Inflammatory macrophage treated with lipopolysaccharide for 4 hours (primary cell): ENCODE measurements at regions not wholly inside any gene's neighbourhood (a gene's known extent, or its start where the extent isn't known, plus 50 kb on each side); places are given as distances from the start of the nearest gene placed in this dataset.

ENCODE experiments used
- DNase-seq: peaks from one replicate; pipeline ENCODE4 v3.0.0-alpha.2; 2020

DNA sequence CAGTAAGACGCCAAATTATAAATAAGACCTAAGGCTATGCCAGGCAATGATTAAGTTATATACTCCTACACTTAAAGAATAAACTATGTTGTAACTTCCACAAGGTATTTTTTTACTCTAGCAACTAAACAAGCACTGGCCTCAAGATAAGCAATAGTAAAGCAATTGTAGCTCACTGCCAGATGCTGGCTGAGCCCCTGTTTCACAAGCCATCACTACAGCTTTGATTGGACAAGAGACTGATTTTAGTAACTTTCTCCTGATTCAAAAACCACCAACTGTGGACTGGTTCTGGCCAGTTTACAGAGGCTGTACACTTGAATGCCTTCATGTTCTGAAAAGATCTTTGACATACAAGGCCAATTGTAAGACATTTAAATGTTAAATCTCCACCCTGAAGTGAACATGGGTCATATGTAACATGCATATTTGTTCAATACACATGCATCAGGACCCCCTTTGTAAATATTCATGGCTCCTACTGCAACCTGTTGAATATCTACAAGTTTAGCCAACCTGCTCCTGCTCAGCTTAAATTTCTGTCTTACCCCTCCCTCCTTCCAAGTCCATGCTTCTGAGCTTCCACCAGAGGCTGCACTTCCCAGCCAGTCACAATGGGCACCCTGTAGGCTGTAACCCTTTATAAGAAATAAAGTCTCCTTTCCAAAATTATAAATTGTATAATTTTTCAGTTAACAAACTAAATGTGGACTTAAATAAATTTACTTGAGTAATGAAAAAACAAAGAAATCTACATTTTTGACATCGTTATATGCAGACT lies 423.6 kb downstream of the ANKRD50 start:
- no peak for DNase-seq

DNA sequence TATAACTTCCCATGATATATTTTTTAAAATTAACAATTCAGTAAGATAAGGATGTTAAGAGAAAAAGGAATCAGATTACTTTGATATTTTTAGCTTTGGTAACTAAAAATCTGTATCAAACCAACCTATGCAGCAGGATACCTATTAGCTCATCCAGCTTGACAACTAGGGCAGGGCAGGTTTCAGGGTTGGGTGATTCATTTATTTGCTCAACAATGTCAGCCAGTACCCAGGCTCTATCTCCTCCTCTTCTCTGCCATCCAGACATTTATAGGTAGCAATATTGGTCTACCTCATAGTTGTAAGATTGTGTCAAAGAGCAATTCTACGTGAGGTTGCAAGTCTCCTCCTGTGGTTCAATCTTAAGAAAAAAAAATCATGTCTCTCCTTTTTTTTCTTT lies 421.9 kb downstream of the ANKRD50 start:
- no peak for DNase-seq

DNA sequence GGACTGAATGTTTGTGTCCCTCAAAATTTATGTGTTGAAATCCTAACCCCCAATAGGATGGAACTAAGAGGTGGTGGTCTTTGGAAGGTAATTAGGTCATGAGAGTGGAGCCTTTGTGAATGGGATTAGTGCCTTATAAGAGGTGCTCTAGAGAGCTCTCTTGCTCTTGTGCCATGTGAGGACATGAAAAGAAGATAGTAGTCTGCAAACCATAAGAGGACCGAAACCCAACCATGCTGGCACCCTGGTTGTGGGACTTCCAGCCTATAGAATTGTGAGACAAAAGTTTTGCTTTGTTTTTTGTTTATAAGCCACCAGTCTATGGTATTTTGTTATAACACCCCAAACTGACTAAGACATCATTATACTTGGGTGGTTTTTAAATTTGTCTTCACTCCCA lies 417.1 kb downstream of the ANKRD50 start:
- DNase-seq: no peak

DNA sequence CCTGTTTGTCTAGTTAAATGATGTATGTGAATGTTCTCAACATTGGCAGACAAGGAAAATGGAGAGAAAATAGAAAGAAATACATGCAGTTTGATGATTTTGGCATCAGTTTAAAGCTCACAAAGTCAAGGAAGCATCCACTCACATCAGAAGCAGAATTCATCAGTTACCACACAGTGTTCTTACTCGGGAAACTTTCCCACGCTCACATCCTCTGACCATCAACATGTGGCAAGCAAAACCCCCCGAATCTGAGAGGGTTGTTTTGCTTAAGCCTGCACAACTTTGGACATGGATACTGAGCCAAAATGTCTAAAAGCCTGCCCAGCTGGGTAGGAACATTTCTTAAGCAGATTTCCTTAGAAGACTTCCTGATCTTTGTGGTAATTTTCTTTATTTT lies 407.6 kb downstream of the ANKRD50 start:
- no peak for DNase-seq

DNA sequence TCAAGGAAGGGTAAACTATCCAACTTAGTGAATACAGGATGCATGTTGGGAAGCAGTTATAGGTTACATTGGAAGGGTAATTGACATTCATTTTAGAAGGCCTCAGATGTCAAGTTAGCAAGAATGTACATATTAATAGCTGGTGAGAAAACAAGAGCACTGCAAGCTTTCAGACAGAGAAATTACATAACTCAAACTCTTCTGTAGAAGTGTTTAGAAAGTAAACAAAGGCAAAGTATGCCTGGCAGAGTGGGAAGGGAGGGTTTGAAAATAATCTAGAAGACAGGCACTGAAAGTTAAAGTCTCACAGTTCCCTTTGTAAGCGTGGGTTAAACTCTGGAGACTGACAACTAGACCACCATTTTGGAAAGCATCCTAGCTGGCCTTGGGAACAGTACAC lies 406.2 kb downstream of the ANKRD50 start:
- DNase-seq: no peak

DNA sequence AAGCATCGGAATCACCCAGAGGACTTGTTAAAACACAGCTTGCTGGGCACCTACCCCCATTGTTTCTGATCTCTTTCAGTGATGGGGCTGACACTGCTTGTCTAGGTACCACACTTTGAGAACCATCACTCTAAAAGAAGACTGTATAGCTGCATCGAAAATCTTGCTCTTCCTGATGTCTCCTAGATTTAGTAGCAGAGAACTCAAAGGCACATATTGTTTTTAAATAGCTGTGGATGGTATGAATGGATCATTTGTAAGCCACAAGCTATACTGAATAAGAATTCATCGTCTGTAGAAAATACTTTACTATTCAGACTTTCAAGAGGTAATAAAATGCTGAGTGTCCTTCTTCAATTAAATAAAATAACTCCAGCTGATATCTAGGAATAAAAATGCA lies 405.4 kb downstream of the ANKRD50 start:
- DNase-seq: no peak

DNA sequence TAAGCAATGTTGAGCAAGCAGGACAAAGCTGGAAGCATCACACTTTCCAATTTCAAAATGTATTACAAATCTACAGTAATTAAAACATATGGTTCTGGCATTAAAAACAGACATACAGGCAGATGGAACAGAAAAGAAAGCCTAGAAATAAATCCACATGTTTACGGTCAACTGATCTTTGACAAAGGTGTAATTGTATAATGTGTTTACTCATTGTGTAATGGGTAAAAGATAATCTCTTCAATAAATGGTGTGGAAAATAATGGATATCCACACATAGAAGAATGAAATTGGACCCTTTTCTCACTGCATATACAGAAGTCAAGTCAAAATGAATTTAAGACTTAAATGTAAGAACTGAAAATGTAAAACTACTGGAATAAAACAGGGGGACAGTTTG lies 394.2 kb downstream of the ANKRD50 start:
- no peak for DNase-seq

DNA sequence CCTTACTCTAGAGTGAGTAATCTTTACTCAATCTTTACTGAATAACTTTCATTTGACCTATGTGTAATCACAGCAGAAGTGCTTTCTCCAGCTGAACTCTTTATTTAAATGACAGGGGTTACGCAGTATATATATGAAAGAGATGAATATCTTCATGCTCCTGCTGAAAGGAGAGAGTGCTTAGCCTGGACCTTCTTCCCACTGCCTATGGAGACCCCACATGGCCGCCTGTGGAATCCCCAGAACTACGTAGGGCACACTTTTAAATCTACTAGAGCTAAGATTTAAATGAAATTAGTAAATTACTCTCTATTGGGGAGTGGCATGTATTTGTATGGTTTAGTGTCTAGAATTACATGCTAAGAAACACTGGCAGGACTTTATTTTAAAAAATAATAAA lies 391.2 kb downstream of the ANKRD50 start:
- DNase-seq: no peak

DNA sequence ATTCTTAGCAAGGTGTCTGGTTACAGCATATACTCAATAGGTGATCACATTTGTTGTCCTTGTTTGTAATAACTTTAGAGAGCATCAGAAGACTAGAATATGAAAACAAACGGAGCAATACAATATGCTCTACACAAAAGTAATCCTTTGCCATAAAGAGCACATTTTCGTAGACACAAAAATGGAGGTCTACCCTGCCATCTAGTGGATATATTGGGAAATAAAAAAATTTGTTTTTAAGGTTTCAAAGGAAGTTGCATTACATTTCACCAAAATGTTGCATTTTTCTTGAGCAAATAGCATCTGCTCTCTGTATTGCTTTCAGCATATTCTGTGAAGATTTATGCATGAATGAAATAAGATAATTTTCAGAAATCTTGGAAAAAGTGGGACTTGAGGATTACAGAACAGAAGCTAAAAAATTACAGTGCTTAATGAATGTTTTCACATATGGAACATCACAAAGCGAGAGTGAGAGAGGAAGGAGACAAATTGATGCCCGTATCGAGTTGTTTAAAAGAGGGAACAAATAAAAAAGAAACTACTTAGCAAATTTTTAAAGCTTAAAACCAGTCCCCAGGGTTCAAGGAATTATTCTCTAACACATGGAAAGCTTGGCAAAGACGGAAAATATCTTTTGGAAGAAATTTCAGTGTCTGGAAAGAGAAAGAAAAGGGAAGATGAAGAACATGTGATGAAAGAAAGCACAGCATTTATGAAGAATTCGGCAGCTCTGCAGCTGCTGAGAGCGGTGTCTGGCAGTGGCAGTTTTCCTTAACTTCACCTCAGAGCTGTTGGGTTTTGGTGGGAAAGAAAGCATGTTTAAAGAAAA lies 390.1 kb downstream of the ANKRD50 start:
- peak; percentile 23 for DNase-seq

DNA sequence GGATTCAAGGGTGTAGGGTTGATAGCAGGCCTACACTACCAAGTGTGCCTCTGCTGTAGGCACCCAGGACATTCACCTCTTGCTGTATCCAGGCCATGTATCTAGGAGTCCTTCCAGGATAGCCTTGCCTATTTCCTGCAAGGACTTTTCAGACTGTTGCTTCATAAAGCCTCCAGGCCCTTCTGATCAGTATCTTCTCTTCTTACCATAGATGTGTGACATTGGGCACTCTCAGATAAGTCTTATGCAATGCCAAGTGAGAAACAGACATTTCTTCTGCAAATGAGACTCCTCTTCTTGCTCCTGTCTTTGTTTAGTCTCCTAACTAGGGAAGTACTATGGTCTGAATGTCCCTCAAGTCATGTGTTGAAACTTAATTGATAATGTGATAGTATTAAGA lies 386.8 kb downstream of the ANKRD50 start:
- no peak for DNase-seq

DNA sequence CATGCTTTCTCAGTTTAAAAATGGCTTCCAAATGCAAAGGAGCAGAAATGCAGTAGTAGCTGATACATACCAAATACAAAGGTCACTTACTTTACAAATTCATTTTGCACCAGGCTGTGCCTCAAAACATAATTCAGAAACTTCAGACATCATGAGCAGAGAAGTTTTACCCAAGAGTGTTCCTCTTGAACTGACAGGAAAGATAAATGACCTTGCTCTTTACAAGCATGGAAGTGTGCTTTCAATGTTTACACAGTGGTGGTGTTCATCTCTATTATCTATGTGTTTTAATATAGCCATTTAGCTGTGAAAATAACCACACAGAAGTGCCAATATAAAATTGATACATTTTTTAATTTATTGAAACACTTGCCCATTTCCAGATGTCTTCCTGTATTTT lies 383.4 kb downstream of the ANKRD50 start:
- DNase-seq: no peak

DNA sequence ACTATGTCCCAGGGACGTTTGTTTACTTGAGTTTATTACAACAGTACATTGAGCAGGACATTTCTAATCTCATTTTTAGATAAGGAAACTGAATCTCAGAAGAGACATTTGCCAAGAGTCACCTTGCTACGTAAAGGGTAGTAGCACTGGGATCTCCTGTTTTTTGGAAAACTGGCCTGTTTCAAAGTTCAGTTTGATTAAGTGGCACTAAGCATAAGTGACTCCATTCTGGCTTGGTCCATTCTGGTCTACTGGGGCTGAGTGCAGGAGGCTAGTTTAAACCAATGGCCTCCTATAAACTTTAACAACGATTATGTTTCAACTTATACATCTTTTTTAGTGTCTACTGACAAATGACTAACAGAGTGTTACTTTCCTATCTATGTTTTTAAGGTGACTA lies 382.5 kb downstream of the ANKRD50 start:
- no peak for DNase-seq

DNA sequence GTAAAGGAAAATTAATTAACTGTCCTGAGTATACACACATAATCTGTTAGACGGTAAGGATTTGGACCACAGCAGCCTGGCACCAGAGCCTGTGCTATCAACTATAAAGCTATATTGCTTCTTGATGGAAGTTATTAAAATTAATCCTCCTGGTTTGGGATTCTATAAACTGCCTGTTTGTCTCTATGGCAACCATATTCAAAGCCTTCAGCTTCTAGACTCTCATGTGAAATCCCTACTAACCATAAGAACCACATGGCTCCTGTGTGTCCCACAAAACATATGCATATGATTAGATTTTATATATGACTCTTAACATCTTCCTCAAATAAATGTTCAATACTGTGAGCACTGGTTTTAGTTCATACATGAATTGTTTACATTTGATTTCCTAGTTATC lies 380.8 kb downstream of the ANKRD50 start:
- no peak for DNase-seq

DNA sequence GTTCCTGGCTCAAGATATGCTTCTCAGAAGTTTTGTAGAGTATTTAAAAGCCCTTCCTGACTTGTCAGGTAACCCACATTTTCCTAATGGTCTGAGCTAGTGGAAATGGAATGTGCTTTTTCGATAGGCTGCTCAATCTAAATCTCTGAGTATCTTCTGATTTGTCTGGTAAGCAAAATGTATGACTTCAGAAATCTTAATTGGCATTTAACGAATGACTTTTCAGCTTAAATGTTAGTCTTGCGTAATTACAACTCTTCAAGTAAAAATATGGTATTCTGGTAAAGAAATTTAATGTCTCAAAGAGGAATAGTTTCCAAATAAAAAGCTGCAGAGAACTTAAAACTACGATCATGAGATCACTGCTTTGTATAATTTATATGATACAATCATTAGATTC lies 379.1 kb downstream of the ANKRD50 start:
- no peak for DNase-seq

DNA sequence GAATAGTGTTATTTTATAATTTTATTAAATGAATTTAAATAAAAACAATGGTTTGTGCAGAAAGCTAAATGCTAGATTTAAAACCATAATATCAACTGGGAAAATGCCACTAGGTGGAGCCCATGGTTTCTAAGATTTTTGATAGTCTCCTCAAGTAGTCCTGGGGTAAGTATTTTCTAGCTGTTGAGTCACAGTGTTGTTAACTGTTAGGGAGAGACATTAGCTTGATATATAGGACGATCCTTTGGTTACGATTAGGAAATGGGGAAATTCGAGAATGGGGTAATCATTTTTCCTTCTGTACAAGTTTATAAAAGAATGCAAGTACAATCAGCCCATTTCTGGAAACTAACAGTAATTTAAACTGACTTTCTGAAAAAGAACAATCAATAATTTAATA lies 378.4 kb downstream of the ANKRD50 start:
- peak; percentile 55 for DNase-seq

DNA sequence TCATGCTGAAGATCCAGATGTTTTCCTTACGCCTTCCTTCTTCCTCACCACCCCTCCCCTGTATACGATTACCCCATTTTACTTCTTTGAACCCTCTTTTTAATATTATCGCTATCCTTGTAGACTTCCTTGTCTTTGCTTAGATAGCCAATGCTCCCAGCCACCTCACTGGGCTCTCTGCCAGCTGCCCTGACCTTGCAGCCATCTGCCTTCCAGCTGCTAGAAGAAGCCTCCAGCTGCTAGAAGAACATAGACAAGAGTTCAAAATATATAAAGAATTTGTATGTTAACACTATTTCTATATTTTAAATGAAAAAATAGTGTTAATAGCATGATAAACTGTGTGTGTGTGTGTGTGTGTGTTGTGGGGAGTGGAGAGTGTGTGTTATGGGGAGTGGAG lies 374.7 kb downstream of the ANKRD50 start:
- DNase-seq: no peak

DNA sequence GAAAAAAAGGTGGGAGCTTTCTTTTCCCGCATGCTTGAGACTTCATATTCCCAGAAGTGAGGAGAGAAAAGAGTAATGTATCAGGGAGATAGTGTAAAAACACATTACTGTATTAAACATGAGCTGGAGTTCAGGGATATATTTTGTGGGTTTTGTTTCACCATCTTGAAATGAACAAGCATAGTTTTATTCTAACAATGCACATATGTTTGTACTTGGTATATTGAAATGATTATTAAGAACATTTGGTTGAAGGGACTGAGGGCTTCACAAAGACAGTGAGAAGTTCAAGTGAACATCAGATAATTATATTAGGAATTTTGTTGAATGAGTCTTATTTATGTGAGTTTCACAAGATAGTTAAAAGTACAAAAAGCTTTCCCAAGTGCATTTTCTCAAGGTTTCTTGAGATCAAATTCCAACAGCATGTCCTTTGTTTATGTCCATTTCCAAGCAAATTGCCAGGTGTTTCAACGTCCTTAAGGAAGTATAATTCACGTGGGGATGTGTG lies 368.8 kb downstream of the ANKRD50 start:
- DNase-seq: no peak

DNA sequence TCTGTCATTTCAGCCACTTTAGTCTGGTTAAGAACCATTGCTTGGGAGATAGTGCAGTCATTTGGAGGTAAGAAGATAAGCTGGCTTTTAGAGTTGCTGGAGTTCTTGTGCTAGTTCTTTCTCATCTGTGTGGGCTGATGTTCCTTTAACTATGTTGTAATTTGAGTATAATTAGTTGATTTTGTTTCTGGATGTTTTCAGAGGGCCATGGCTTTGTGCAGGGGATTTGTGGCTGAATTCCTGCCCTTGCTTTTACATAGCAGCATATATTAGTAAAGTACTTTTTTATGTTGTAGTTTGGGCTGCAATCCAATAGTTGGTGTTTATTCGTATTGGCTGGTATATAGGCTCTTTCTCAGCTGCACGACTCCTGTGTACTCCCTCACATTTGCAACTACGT lies 339.6 kb downstream of the ANKRD50 start:
- DNase-seq: no peak

DNA sequence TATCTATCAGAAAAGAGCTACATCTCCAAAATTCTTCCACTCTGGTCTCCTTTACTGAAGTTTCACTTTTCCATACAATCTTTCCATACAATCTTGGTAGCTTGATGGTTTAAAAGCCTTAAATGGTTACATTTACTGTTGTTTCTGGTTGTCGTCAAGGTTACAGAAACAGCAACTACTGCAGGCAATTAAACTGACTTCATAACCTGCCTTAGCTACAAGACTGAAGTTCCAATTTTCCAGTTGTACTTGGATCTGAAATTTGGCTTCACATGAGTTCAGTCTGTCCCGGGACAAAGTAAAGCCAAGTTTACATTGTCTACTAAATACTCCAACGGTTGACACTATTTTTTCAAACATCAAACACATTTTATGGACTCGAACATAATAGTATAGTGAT lies 326.4 kb downstream of the ANKRD50 start:
- no peak for DNase-seq

DNA sequence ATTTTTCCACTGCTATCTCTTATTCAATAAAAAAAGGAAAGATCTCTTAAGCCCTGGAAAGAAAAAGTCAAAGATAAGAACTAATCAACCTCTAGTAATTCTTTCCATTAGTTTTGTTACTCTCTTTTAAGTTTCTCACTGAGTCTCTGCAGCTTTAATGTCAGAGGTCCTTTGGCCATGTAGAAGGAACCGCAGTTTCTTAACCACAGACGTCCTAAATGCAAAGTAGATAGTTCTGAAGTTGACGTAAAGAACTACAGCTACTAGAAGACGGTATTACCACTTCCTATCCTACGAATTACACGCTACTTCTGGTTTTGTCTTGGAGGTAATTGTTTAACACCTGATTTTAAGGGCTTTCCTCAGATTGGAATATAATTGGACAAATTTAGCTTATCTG lies 325.9 kb downstream of the ANKRD50 start:
- DNase-seq: no peak

DNA sequence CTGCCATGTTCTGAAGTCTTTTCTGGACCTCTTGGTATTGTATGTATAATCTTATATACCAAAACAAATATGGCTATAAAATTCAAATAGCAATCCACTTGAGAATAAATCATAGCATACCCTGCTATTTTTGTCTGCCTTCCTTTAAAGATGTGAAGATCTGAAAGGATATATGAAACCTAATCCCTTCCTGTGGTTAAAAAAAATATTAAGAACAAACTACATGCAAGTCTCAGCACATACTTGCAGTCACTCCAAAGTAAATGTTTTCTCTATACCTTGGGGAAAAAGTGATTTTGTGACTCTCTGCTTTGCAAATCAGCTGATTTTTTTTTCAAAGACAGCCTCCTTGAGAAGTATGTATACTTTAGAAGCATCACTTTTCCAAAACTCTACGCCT lies 322.9 kb downstream of the ANKRD50 start:
- no peak for DNase-seq

DNA sequence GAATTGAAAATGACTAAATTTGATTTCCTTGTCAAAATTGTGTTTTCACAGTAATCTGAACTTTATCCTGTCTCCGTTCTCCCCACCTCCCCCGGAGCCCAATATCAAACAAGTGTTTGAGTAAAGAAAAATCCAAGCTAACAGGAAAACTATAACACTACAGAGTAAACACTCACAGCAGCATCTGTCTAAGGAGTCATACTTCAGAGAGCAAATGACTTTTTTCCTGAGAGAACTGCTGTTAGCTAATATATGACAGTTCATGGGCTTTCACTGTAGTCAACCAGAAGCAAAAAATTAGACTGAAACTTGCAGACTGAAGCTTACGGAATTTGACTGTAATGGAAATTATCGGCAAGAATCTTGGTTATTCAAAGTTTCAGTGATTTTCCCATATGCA lies 321.7 kb downstream of the ANKRD50 start:
- no peak for DNase-seq

DNA sequence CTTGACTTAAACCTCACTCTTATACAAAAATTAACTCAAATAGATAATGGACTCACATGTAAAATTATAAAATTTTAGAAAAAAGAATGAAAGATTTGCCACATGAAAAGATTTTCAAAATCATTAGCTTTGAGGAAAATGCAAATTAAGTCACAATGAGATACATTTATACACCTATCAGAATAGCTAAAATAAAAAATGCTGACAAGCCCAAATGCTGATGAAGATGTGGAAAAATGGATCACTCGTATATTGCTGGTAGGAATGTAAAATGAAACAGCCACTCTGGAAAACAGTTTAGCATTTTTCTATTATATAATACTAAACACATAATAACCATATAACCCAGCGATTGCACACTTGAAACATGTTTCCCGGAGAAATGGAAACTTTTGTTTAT lies 316.2 kb downstream of the ANKRD50 start:
- DNase-seq: no peak

DNA sequence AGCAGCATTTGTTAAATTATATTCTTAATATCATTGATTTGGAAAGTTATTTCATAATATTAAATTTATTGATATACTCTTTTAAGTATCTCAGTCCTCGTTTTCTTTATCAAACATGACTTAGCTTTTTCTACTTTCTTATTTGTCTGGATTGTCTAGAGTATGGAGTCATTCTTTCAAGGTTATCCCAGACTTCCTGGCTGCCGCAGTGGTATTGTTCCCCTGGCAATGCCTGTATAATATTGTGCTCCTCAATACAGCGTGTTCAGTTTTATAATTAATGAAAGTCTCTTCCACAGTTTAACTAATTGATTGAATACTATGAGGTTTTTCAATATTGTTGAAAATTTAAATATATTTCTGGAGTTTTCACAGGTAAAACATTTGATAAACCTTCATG lies 310.9 kb downstream of the ANKRD50 start:
- DNase-seq: no peak
